GM19035 (cell line): ENCODE measurements at regions not wholly inside any gene's neighbourhood (a gene's known extent, or its start where the extent isn't known, plus 50 kb on each side); places are given as distances from the start of the nearest gene placed in this dataset.
"Not testable (repeated sequence)": the region's sequence is repeated elsewhere in the genome, so short reads cannot be mapped to it uniquely, and the experiment has no call there.

Experiments
- ATAC-seq: cut with Tn5 transposase; IDR thresholded peaks from one replicate; pipeline ENCODE4 v1.9.1; 2021; ENCODE audit not compliant: unreplicated experiment

GRCh38 chrX:121635141-121635540 is 587.7 kb downstream of the GLUD2 start:
- ATAC-seq: no peak

DNA sequence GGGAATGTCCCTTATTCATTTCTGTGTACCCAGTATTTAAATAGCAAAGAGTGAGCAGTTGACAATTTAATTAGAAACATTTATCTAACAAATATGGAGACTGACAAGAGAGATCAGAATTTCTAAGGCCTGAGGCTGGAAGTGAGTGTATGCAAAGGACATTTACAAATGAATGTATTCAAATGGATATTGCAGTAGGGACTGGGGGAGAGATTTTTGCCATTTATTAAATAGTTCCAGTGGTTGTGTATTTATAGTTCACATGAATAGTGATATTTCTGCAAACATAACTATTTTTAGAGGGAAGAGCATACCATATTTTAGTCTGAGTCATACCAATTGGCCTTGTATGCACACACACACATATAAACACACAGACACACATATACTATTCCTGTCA is 592.4 kb downstream of the GLUD2 start:
- no peak for ATAC-seq

DNA sequence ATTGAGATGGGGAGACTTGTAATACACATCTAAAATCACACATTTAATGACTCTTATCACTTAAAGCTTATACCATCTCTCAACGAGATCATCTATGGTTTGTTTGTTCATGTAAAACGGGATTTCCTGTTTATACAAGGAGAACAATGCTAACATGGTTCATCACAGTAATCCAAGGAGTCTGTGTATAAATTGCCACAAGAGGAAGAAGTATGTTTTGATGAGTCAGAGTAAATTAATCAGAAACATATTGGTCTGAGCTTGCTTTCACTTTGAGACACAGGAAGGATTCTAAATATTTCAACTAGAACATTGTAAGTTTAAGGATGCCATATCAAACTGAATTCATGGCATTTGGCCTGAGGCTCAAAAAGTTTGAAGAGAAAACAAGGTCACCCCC is 594.1 kb downstream of the GLUD2 start:
- ATAC-seq: no peak

DNA sequence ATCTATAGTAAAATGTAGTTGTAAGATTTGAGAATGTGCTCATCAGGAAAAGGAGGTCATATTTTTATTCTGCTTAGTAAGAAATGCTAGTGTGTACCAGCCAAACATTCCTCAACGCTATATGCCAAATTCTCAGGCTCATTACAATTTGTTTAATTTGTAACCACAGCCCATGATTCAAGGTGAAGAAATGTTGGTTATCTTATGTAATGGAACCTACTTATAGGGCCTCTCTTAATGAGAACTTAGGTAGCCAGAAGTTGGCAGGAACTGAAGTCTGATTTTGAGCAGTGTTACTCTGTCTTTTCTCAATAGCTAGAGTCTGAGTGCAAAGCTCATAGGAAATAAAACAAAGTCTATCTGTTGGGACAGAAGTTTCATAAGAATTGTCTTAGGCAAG is 595.0 kb downstream of the GLUD2 start:
- no peak for ATAC-seq

- ATAC-seq: no peak
Observed at GRCh38 chrX:121649417-121649816, 602.0 kb downstream of the GLUD2 start.

DNA sequence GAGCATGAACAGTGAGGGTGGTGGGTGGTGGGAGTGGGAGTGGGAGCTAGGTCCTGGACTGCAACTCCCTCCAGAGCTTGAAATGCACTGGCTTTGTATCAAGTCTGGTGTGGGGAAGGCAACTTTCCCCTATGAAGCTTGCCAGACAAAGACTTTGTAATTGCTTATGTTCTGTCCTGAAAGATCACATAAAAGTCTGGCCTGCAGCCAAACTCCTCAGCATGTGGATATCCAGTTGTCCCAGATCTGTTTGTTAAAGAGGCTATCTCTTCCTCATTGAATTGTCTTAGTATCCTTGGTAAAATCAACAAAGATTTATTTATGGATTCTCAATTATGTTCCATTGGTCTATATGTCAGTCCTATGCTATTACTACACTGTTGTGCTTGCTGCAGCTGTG is 607.9 kb downstream of the GLUD2 start:
- no peak for ATAC-seq

DNA sequence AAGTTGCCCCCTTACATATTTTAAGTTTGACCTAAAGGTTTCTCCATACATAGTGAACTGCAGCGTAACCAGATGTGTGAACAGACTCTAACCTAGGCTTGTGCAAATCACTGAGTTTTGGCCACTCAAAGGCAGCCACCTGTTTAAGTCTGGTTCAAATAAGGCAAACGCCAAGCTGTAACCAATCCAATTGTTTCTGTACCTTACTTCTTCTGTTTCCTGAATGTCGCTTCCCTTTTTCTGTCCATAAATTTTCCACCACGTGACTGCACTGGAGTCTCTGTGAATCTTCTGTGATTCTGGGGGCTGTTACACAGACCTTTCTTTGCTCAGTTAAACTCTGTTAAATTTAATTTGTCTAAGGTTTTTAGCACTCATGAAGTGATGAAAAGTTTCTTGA is 618.8 kb downstream of the GLUD2 start:
- ATAC-seq: no peak

- no peak for ATAC-seq
Observed at GRCh38 chrX:121671649-121672048, 624.2 kb downstream of the GLUD2 start.

DNA sequence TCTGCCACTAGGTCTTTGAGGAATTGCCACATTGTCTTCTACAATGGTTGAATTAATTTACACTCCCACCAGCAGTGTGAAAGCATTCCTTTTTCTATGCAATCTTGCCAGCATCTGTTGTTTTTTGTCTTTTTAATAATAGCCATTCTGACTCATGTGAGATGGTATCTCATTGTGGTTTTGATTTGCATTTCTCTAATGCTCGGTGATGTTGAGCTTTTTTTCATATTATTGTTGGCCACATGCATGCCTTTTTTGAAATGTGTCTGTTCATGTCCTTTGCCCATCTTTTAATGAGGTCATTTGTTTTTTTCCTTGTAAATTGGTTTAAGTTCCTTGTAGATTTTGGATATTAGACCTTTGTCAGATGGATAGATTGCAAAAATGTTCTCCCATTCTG is 661.8 kb downstream of the GLUD2 start:
- not testable (repeated sequence) for ATAC-seq

DNA sequence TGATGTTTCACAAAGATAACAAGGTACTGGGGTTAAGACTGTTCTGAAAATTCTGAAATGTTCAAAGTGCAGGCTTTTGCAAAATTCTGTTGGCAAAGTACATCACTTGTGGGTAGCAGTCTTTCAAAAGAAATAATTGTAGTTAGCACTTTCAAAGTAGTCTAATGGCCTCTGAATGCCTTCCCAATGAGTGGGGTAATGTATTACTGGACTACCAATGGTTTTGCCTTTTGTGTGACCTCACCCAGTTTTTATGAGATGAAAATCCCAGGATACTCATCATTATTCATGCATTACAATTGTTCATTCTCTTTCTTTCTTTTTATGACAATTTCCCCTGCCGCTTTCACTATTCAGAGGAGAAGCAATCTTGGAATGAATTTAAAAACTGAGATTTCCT is 686.1 kb downstream of the GLUD2 start:
- ATAC-seq: no peak

- no peak for ATAC-seq
Observed at GRCh38 chrX:121746105-121746504, 698.7 kb downstream of the GLUD2 start.

GRCh38 chrX:121753602-121754001 is 706.2 kb downstream of the GLUD2 start:
- not testable (repeated sequence) for ATAC-seq

DNA sequence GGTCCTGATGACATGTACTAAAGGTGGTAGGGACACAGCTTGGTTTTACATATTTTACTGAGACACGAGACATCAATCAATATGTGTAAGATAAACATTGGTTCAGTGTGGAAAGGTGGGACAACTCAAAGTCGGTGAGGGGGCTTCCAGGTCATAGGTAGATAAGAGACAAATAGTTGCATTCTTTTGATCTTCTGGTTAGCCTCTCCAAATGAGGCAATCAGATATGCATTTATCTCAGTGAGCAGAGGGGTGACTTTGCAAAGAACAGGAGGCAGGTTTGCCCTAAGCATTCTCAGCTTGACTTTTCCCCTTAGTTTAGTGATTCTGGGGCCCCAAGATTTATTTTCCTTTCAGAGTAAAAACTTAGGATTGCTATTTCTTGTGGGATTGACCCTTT is 706.9 kb downstream of the GLUD2 start:
- ATAC-seq: no peak

- ATAC-seq: no peak
Observed at GRCh38 chrX:121755541-121755940, 708.1 kb downstream of the GLUD2 start.

- no peak for ATAC-seq
Observed at GRCh38 chrX:121761845-121762244, 714.4 kb downstream of the GLUD2 start.

GRCh38 chrX:121763671-121764070 is 716.3 kb downstream of the GLUD2 start:
- ATAC-seq: no peak

GRCh38 chrX:121768210-121768609 is 720.8 kb downstream of the GLUD2 start:
- ATAC-seq: not testable (repeated sequence)

- ATAC-seq: no peak
Observed at GRCh38 chrX:121781991-121782390, 734.6 kb downstream of the GLUD2 start.

GRCh38 chrX:121782544-121782943 is 735.1 kb downstream of the GLUD2 start:
- no peak for ATAC-seq

GRCh38 chrX:121782976-121783375 is 735.6 kb downstream of the GLUD2 start:
- no peak for ATAC-seq

GRCh38 chrX:121802881-121803412 is 755.5 kb downstream of the GLUD2 start:
- no peak for ATAC-seq

- no peak for ATAC-seq
Observed at GRCh38 chrX:121823406-121823805, 776.0 kb downstream of the GLUD2 start.

- ATAC-seq: no peak
Observed at GRCh38 chrX:121831601-121832000, 784.2 kb downstream of the GLUD2 start.

DNA sequence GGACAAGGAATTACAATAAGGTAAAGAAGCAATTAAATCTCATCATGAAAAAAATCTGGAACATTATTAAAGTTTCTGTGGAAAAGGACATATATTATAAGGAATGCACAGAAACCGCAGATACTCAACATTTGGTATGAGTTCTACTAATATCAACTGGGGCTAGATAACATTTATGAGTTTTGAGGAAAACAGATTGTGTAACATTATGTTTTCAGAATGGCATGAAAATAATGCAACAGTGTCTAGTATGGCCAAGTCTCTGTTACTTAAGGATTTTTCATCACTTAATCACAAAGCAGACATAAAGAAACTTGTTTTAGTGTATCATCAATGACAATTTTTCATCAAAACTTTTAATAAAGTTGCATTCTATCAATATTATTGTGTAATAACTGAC is 785.0 kb downstream of the GLUD2 start:
- ATAC-seq: no peak
